Fibroblast of lung (primary cell): ENCODE measurements at regions not wholly inside any gene's neighbourhood (a gene's known extent, or its start where the extent isn't known, plus 50 kb on each side); places are given as distances from the start of the nearest gene placed in this dataset.

ENCODE experiments used
- CTCF ChIP-seq, 2 donors: IDR thresholded peaks in 1 of 2; conservative IDR thresholded peaks in 1 of 2; 1 replicate in 1 of 2; 2 replicates in 1 of 2; pipeline ENCODE4 v1.5.1; 2011 to 2012; ENCODE audit warnings: low read length in 2 of 2, control low read depth in 1 of 2, inconsistent platforms in 1 of 2, low read depth in 1 of 2, mild to moderate bottlenecking in 1 of 2
- EZH2 ChIP-seq: IDR thresholded peaks from 2 replicates; pipeline ENCODE4 v1.5.1; 2012; ENCODE audit warnings: low read length, control low read depth, mild to moderate bottlenecking; ENCODE audit errors: missing control alignments

GRCh38 chr13:109400209-109400608 is 386.2 kb downstream of the IRS2 start:
- TF ChIP-seq CTCF (conservative IDR thresholded peaks at IDR 0.05 in 1 of 2, IDR thresholded peaks at IDR 0.05 in 1 of 2; ENCODE audit: low read depth in 1 of 2, low read length in 2 of 2) = no peak
- TF ChIP-seq EZH2 = no peak
